ENCODE measurements at regions not wholly inside any gene's neighbourhood (a gene's known extent, or its start where the extent isn't known, plus 50 kb on each side); places are given as distances from the start of the nearest gene placed in this dataset.

DNA sequence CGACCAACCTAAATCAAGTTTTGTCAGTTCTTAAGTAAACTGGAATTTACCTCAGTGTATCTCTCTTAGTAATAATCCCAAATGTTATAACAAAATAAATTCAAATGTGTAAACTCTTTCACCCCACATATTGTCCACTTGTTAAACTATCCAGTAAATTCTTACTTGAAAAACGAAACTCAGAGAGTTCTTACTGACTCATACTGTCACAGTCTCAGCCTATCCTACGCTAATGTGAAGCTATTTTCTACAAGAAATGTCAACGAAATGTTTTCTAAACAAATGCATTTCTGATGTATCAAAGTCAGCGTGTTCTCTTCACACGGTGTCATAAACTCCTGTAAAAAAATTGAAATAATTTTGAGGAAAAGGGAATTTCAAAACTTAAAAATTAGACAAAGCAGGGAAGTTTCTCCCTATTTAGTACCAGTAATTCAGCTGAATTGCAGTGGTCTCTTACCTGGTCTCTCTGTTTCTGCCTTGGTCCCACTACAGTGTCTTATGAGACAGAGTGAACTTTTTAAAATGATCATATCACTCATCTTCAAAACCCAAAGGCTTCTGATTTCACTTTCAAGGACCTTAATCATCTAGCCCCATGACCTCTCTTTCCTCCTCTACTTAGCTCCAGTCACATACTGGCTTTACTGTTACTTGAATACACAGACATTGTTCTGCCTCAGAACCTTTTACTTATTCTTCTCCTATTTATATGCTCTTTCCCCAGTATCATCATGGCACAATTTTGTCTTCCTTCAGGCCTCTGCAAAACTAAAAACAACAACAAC, 63.3 kb downstream of the DCAF8L1 start:
- H3K27me3 ChIP-seq (ENCODE audit: control insufficient read depth in 3 of 3, insufficient read depth in 3 of 3, low read length in 2 of 3), result peaks cover 0 to 2% (median 0%) of the 10 kb centered on the region in 3 donors
- no peak for ATAC-seq (ENCODE audit: insufficient read depth, low FRiP score)
- TF ChIP-seq, protein P1, sequence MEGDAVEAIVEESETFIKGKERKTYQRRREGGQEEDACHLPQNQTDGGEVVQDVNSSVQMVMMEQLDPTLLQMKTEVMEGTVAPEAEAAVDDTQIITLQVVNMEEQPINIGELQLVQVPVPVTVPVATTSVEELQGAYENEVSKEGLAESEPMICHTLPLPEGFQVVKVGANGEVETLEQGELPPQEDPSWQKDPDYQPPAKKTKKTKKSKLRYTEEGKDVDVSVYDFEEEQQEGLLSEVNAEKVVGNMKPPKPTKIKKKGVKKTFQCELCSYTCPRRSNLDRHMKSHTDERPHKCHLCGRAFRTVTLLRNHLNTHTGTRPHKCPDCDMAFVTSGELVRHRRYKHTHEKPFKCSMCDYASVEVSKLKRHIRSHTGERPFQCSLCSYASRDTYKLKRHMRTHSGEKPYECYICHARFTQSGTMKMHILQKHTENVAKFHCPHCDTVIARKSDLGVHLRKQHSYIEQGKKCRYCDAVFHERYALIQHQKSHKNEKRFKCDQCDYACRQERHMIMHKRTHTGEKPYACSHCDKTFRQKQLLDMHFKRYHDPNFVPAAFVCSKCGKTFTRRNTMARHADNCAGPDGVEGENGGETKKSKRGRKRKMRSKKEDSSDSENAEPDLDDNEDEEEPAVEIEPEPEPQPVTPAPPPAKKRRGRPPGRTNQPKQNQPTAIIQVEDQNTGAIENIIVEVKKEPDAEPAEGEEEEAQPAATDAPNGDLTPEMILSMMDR (IDR thresholded peaks at IDR 0.05; ENCODE audit: control extremely low read depth, extremely low read depth), result no peak
- no peak overlapping the region for H3K27ac ChIP-seq (ENCODE audit: low read depth in 1 of 2, low read length in 1 of 2)
- no peak for DNase-seq
- 65 to 89% methylated on average over 6 of the region's 6 CpGs for WGBS, 2 donors
- H3K4me1 ChIP-seq (ENCODE audit: control insufficient read depth in 5 of 5, insufficient read depth in 5 of 5, low read length in 5 of 5), result no peaks in the 10 kb centered on the region
- H3K9me3 ChIP-seq (ENCODE audit: control insufficient read depth in 4 of 4, insufficient read depth in 3 of 4, low read length in 3 of 4), result no peaks in the 10 kb centered on the region
- no peaks in the 10 kb centered on the region for H3K36me3 ChIP-seq (ENCODE audit: control insufficient read depth in 4 of 4, insufficient read depth in 4 of 4, low read length in 4 of 4)
- no peak overlapping the region for H3K4me3 ChIP-seq
- no peak overlapping the region for H3K9ac ChIP-seq (ENCODE audit: insufficient read depth in 1 of 2, low read length in 2 of 2)

DNA sequence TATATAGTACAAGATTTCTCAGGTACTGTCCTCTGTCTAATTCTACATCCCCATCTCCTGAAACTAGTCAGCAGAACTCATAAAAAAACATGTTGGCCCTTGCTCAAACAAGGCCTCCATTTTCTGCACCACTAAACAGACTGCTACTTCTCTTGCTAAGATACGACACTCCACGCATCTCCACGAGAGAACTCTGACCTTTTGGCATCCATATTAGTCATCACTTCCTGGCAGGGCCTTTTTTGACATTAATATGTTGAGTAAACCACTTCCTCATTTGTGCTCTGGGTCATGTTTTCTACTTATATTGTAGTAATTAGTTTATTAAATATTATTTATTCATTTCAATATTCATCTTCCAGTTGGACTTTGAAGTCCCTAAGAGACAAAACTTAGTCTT, 65.6 kb downstream of the DCAF8L1 start:
- no peak for ATAC-seq (ENCODE audit: insufficient read depth, low FRiP score)
- DNase-seq, result no peak
- TF ChIP-seq, protein P1 (IDR thresholded peaks at IDR 0.05; ENCODE audit: control extremely low read depth, extremely low read depth), result no peak

DNA sequence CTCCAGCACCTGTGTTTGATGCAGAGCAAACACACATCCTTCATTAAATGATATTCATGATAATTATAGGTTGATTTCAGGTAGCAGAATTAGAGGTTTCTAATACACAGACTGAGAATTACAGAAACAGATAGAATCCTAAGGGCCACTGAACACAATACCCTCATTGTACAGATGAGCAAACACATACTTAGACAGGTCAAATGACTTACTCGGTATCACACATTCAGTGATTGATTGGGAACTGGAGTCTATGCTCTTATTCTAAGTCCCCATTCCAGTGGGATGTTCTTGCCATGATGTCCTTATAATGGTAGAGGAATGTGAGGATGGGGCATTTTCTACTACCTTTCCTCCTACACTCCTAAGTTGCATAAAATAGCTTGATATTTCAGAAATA, 70.8 kb downstream of the DCAF8L1 start:
- no peaks in the 10 kb centered on the region for H3K4me1 ChIP-seq (ENCODE audit: control insufficient read depth in 5 of 5, insufficient read depth in 5 of 5, low read length in 5 of 5)
- H3K9ac ChIP-seq (ENCODE audit: insufficient read depth in 1 of 2, low read length in 2 of 2), result no peak overlapping the region
- H3K4me3 ChIP-seq, result no peak overlapping the region
- WGBS, 2 donors, result 70 to 94% methylated on average over 1 of the region's 1 CpG
- no peak for ATAC-seq (ENCODE audit: insufficient read depth, low FRiP score)
- no peak overlapping the region for H3K27ac ChIP-seq (ENCODE audit: low read depth in 1 of 2, low read length in 1 of 2)
- peaks cover 0 to 3% (median 0%) of the 10 kb centered on the region in 3 donors for H3K27me3 ChIP-seq (ENCODE audit: control insufficient read depth in 3 of 3, insufficient read depth in 3 of 3, low read length in 2 of 3)
- TF ChIP-seq, protein P1 (IDR thresholded peaks at IDR 0.05; ENCODE audit: control extremely low read depth, extremely low read depth), result no peak
- DNase-seq, result no peak
- no peaks in the 10 kb centered on the region for H3K36me3 ChIP-seq (ENCODE audit: control insufficient read depth in 4 of 4, insufficient read depth in 4 of 4, low read length in 4 of 4)
- H3K9me3 ChIP-seq (ENCODE audit: control insufficient read depth in 4 of 4, insufficient read depth in 3 of 4, low read length in 3 of 4), result no peaks in the 10 kb centered on the region

More for the DNA sequence above, 65.6 kb downstream of the DCAF8L1 start:
- WGBS, 2 donors, result 35 to 39% methylated on average over 3 of the region's 3 CpGs
- Histone ChIP-seq H3K4me1 (ENCODE audit: control insufficient read depth in 5 of 5, insufficient read depth in 5 of 5, low read length in 5 of 5) (no peaks in the 10 kb centered on the region), H3K36me3 (ENCODE audit: control insufficient read depth in 4 of 4, insufficient read depth in 4 of 4, low read length in 4 of 4) (no peaks in the 10 kb centered on the region), H3K27me3 (ENCODE audit: control insufficient read depth in 3 of 3, insufficient read depth in 3 of 3, low read length in 2 of 3) (peaks cover 0 to 2% (median 0%) of the 10 kb centered on the region in 3 donors), H3K27ac (ENCODE audit: low read depth in 1 of 2, low read length in 1 of 2) (no peak overlapping the region), H3K9ac (ENCODE audit: insufficient read depth in 1 of 2, low read length in 2 of 2) (no peak overlapping the region), H3K4me3 (no peak overlapping the region), H3K9me3 (ENCODE audit: control insufficient read depth in 4 of 4, insufficient read depth in 3 of 4, low read length in 3 of 4) (no peaks in the 10 kb centered on the region)
